ENCODE measurements at regions not wholly inside any gene's neighbourhood (a gene's known extent, or its start where the extent isn't known, plus 50 kb on each side); places are given as distances from the start of the nearest gene placed in this dataset.

- Mint-ChIP-seq H3K4me1 (ENCODE audit: low read depth) (peaks cover 7% of the 10 kb centered on the region), H3K9me3 (ENCODE audit: low read depth) (no peaks in the 10 kb centered on the region)
Measured at GRCh38 chr3:168843481-168843880, 747.8 kb upstream of the GOLIM4 start.

GRCh38 chr3:168839653-168840052 is 743.9 kb upstream of the GOLIM4 start:
- no peak overlapping the region for H3K4me3 Mint-ChIP-seq (ENCODE audit: low read depth)
- no peaks in the 10 kb centered on the region for H3K4me1 Mint-ChIP-seq (ENCODE audit: low read depth)
- TF ChIP-seq, protein P1, sequence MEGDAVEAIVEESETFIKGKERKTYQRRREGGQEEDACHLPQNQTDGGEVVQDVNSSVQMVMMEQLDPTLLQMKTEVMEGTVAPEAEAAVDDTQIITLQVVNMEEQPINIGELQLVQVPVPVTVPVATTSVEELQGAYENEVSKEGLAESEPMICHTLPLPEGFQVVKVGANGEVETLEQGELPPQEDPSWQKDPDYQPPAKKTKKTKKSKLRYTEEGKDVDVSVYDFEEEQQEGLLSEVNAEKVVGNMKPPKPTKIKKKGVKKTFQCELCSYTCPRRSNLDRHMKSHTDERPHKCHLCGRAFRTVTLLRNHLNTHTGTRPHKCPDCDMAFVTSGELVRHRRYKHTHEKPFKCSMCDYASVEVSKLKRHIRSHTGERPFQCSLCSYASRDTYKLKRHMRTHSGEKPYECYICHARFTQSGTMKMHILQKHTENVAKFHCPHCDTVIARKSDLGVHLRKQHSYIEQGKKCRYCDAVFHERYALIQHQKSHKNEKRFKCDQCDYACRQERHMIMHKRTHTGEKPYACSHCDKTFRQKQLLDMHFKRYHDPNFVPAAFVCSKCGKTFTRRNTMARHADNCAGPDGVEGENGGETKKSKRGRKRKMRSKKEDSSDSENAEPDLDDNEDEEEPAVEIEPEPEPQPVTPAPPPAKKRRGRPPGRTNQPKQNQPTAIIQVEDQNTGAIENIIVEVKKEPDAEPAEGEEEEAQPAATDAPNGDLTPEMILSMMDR (IDR thresholded peaks at IDR 0.05; ENCODE audit: unreplicated experiment), result no peak
- peaks cover 4% of the 10 kb centered on the region for H3K36me3 Mint-ChIP-seq (ENCODE audit: insufficient read depth)
- DNase-seq (ENCODE audit: low spot score, unreplicated experiment), result no peak
- no peaks in the 10 kb centered on the region for H3K27me3 Mint-ChIP-seq
- no peaks in the 10 kb centered on the region for H3K9me3 Mint-ChIP-seq (ENCODE audit: low read depth)
- no peak overlapping the region for H3K27ac Mint-ChIP-seq

More at GRCh38 chr3:168843481-168843880, 747.8 kb upstream of the GOLIM4 start:
- Mint-ChIP-seq H3K36me3 (ENCODE audit: insufficient read depth) (no peaks in the 10 kb centered on the region), H3K4me3 (ENCODE audit: low read depth) (no peak overlapping the region), H3K27ac (no peak overlapping the region), H3K27me3 (peaks cover 7% of the 10 kb centered on the region)
- DNase-seq (ENCODE audit: low spot score, unreplicated experiment), result no peak
- TF ChIP-seq, protein P1 (IDR thresholded peaks at IDR 0.05; ENCODE audit: unreplicated experiment), result no peak

- H3K4me1 Mint-ChIP-seq (ENCODE audit: low read depth), result no peaks in the 10 kb centered on the region
- no peak for DNase-seq (ENCODE audit: low spot score, unreplicated experiment)
- H3K27me3 Mint-ChIP-seq, result no peaks in the 10 kb centered on the region
- peaks cover 7% of the 10 kb centered on the region for H3K9me3 Mint-ChIP-seq (ENCODE audit: low read depth)
- no peak overlapping the region for H3K27ac Mint-ChIP-seq
- TF ChIP-seq, protein P1 (IDR thresholded peaks at IDR 0.05; ENCODE audit: unreplicated experiment), result no peak
- no peak overlapping the region for H3K4me3 Mint-ChIP-seq (ENCODE audit: low read depth)
- H3K36me3 Mint-ChIP-seq (ENCODE audit: insufficient read depth), result peaks cover 18% of the 10 kb centered on the region
Measured at GRCh38 chr3:168834558-168834957, 738.8 kb upstream of the GOLIM4 start.

GRCh38 chr3:168828943-168829342 is 733.2 kb upstream of the GOLIM4 start:
- Mint-ChIP-seq H3K9me3 (ENCODE audit: low read depth) (peaks cover 7% of the 10 kb centered on the region), H3K27me3 (no peaks in the 10 kb centered on the region), H3K4me1 (ENCODE audit: low read depth) (peaks cover 22% of the 10 kb centered on the region), H3K4me3 (ENCODE audit: low read depth) (no peak overlapping the region), H3K27ac (peak overlapping the region; percentile 17), H3K36me3 (ENCODE audit: insufficient read depth) (peaks cover 10% of the 10 kb centered on the region)
- no peak for DNase-seq (ENCODE audit: low spot score, unreplicated experiment)
- TF ChIP-seq, protein P1 (IDR thresholded peaks at IDR 0.05; ENCODE audit: unreplicated experiment), result no peak

GRCh38 chr3:168828536-168828935 is 732.8 kb upstream of the GOLIM4 start:
- TF ChIP-seq, protein P1 (IDR thresholded peaks at IDR 0.05; ENCODE audit: unreplicated experiment), result no peak
- Mint-ChIP-seq H3K27ac (no peak overlapping the region), H3K36me3 (ENCODE audit: insufficient read depth) (peaks cover 6% of the 10 kb centered on the region), H3K4me1 (ENCODE audit: low read depth) (peaks cover 24% of the 10 kb centered on the region), H3K9me3 (ENCODE audit: low read depth) (peaks cover 3% of the 10 kb centered on the region), H3K4me3 (ENCODE audit: low read depth) (no peak overlapping the region), H3K27me3 (no peaks in the 10 kb centered on the region)
- DNase-seq (ENCODE audit: low spot score, unreplicated experiment), result no peak

All from progenitor cell of endocrine pancreas (in vitro differentiated cells).